NOMO-1 treated with dmso at 0.1 percent for 144 hours (cell line): ENCODE measurements at regions not wholly inside any gene's neighbourhood (a gene's known extent, or its start where the extent isn't known, plus 50 kb on each side); places are given as distances from the start of the nearest gene placed in this dataset.

Source experiments
- DNase-seq: peaks from one replicate; lab custom pipeline; 2025; ENCODE audit not compliant: unreplicated experiment; lab: John Stamatoyannopoulos, UW

GRCh38 chr7:142418326-142418725, 160.5 kb upstream of the PRSS58 start:
- DNase-seq = no peak

GRCh38 chr7:142414915-142415314, 157.1 kb upstream of the PRSS58 start:
- DNase-seq = no peak

- no peak for DNase-seq
Observed at GRCh38 chr7:142414135-142414534, 156.3 kb upstream of the PRSS58 start.

- DNase-seq = no peak
Observed at GRCh38 chr7:142413280-142414000, 155.6 kb upstream of the PRSS58 start.

- DNase-seq = no peak
Observed at GRCh38 chr7:142412551-142413193, 154.8 kb upstream of the PRSS58 start.

GRCh38 chr7:142409471-142409870, 151.6 kb upstream of the PRSS58 start:
- no peak for DNase-seq

- no peak for DNase-seq
Observed at GRCh38 chr7:142408794-142409193, 150.9 kb upstream of the PRSS58 start.

- DNase-seq = no peak
Observed at GRCh38 chr7:142407939-142408570, 150.2 kb upstream of the PRSS58 start.

- DNase-seq = no peak
Observed at GRCh38 chr7:142405122-142405765, 147.4 kb upstream of the PRSS58 start.

- DNase-seq = no peak
Observed at GRCh38 chr7:142401951-142402350, 144.1 kb upstream of the PRSS58 start.

GRCh38 chr7:142400042-142400533, 142.2 kb upstream of the PRSS58 start:
- no peak for DNase-seq

- no peak for DNase-seq
Observed at GRCh38 chr7:142391191-142391992, 133.5 kb upstream of the PRSS58 start.

- no peak for DNase-seq
Observed at GRCh38 chr7:142389544-142389943, 131.7 kb upstream of the PRSS58 start.

GRCh38 chr7:142385491-142386340, 127.9 kb upstream of the PRSS58 start:
- DNase-seq = peak; percentile 50

- peak; percentile 50 for DNase-seq
Observed at GRCh38 chr7:142384493-142384922, 126.7 kb upstream of the PRSS58 start.

- DNase-seq = no peak
Observed at GRCh38 chr7:142383841-142384492, 126.1 kb upstream of the PRSS58 start.

GRCh38 chr7:142381727-142382390, 124.0 kb upstream of the PRSS58 start:
- no peak for DNase-seq

- DNase-seq = no peak
Observed at GRCh38 chr7:142380069-142380468, 122.2 kb upstream of the PRSS58 start.
